ENCODE measurements at regions not wholly inside any gene's neighbourhood (a gene's known extent, or its start where the extent isn't known, plus 50 kb on each side); places are given as distances from the start of the nearest gene placed in this dataset.

GRCh38 chr6:95501032-95501904 is 76.1 kb upstream of the MANEA start:
- no peak for TF ChIP-seq CTCF (IDR thresholded peaks at IDR 0.05; ENCODE audit: insufficient read depth, missing control alignments)
- DNase-seq (ENCODE audit: insufficient read length, low spot score) = no peak
- no peak for FAIRE-seq

GRCh38 chr6:95503568-95503967 is 73.8 kb upstream of the MANEA start:
- no peak for TF ChIP-seq CTCF (IDR thresholded peaks at IDR 0.05; ENCODE audit: insufficient read depth, missing control alignments)
- DNase-seq (ENCODE audit: insufficient read length, low spot score) (no peak), FAIRE-seq (no peak)

GRCh38 chr6:95511404-95511803 is 65.9 kb upstream of the MANEA start:
- FAIRE-seq (no peak), DNase-seq (ENCODE audit: insufficient read length, low spot score) (no peak)
- no peak for TF ChIP-seq CTCF (IDR thresholded peaks at IDR 0.05; ENCODE audit: insufficient read depth, missing control alignments)

- no peak for TF ChIP-seq CTCF (IDR thresholded peaks at IDR 0.05; ENCODE audit: insufficient read depth, missing control alignments)
- FAIRE-seq = peak; percentile 71
- DNase-seq (ENCODE audit: insufficient read length, low spot score) = no peak
These were observed 61.4 kb upstream of the MANEA start for GRCh38 chr6:95515975-95516374.

- no peak for FAIRE-seq
- no peak for TF ChIP-seq CTCF (IDR thresholded peaks at IDR 0.05; ENCODE audit: insufficient read depth, missing control alignments)
- DNase-seq (ENCODE audit: insufficient read length, low spot score) = no peak
These were observed 60.3 kb upstream of the MANEA start for GRCh38 chr6:95517004-95517403.

GRCh38 chr6:95517568-95517967 is 59.8 kb upstream of the MANEA start:
- no peak for TF ChIP-seq CTCF (IDR thresholded peaks at IDR 0.05; ENCODE audit: insufficient read depth, missing control alignments)
- FAIRE-seq (no peak), DNase-seq (ENCODE audit: insufficient read length, low spot score) (no peak)

- no peak for TF ChIP-seq CTCF (IDR thresholded peaks at IDR 0.05; ENCODE audit: insufficient read depth, missing control alignments)
- DNase-seq (ENCODE audit: insufficient read length, low spot score) = no peak
- FAIRE-seq = no peak
These were observed 58.6 kb upstream of the MANEA start for GRCh38 chr6:95518630-95519227.
